ENCODE measurements at regions not wholly inside any gene's neighbourhood (a gene's known extent, or its start where the extent isn't known, plus 50 kb on each side); places are given as distances from the start of the nearest gene placed in this dataset.

GRCh38 chr5:145260670-145261069 is 574.5 kb downstream of the PRELID2 start:
- H3K79me2 ChIP-seq (ENCODE audit: control insufficient read depth, insufficient read depth, low read length), result no peaks in the 10 kb centered on the region
- H3K27me3 ChIP-seq (ENCODE audit: control insufficient read depth, extremely low read depth, insufficient read depth, low read length), result no peaks in the 10 kb centered on the region
- no peak for TF ChIP-seq CTCF (optimal IDR thresholded peaks at IDR 0.05 in 1 of 3, IDR thresholded peaks at IDR 0.05 in 1 of 3, conservative IDR thresholded peaks at IDR 0.05 in 1 of 3; ENCODE audit: extremely low read depth in 1 of 3, insufficient read depth in 2 of 3, low read length in 3 of 3)
- no peak for TF ChIP-seq EZH2 (IDR thresholded peaks at IDR 0.05; ENCODE audit: low read length)
- H3K27ac ChIP-seq (ENCODE audit: control insufficient read depth, insufficient read depth, low read length), result no peak overlapping the region
- dilution Hi-C loops (cut with MboI; ENCODE audit: extremely low pct_ligation_motif_present, low sequenced_read_pairs), result no loop called here
- H3K9me1 ChIP-seq (ENCODE audit: control insufficient read depth, extremely low read depth, insufficient read depth, low read length), result no peaks in the 10 kb centered on the region
- H3K36me3 ChIP-seq (ENCODE audit: control insufficient read depth in 2 of 2, extremely low read depth in 1 of 2, insufficient read depth in 2 of 2, low read length in 2 of 2), result no peaks in the 10 kb centered on the region
- no peak for DNase-seq (ENCODE audit: low read depth, low spot score)
- H3K9me3 ChIP-seq (ENCODE audit: control insufficient read depth, low read depth, low read length), result no peaks in the 10 kb centered on the region
- no peak overlapping the region for H3K9ac ChIP-seq (ENCODE audit: control insufficient read depth, extremely low read depth, insufficient read depth, low read length)
- H3K4me3 ChIP-seq (ENCODE audit: control insufficient read depth in 2 of 3, extremely low read depth in 1 of 3, insufficient read depth in 2 of 3, low read depth in 1 of 3, low read length in 3 of 3), result no peak overlapping the region
- H2AFZ ChIP-seq (ENCODE audit: control insufficient read depth, low read length), result no peak overlapping the region
- no peak overlapping the region for H3K4me2 ChIP-seq (ENCODE audit: control insufficient read depth, extremely low read depth, insufficient read depth, low read depth, low read length)
- FAIRE-seq, result no peak
- no peaks in the 10 kb centered on the region for H4K20me1 ChIP-seq (ENCODE audit: control insufficient read depth, extremely low read depth, insufficient read depth, low read length)
- no peaks in the 10 kb centered on the region for H3K4me1 ChIP-seq (ENCODE audit: control insufficient read depth, extremely low read depth, insufficient read depth, low read length)

GRCh38 chr5:145247745-145248040 is 587.4 kb downstream of the PRELID2 start:
- Histone ChIP-seq H3K79me2 (ENCODE audit: control insufficient read depth, insufficient read depth, low read length) (no peaks in the 10 kb centered on the region), H3K27me3 (ENCODE audit: control insufficient read depth, extremely low read depth, insufficient read depth, low read length) (no peaks in the 10 kb centered on the region), H3K9me1 (ENCODE audit: control insufficient read depth, extremely low read depth, insufficient read depth, low read length) (no peaks in the 10 kb centered on the region), H3K9me3 (ENCODE audit: control insufficient read depth, low read depth, low read length) (no peaks in the 10 kb centered on the region), H2AFZ (ENCODE audit: control insufficient read depth, low read length) (peak overlapping the region; percentile 21), H3K4me1 (ENCODE audit: control insufficient read depth, extremely low read depth, insufficient read depth, low read length) (peaks cover 35% of the 10 kb centered on the region), H3K4me3 (ENCODE audit: control insufficient read depth in 2 of 3, extremely low read depth in 1 of 3, insufficient read depth in 2 of 3, low read depth in 1 of 3, low read length in 3 of 3) (no peak overlapping the region), H3K4me2 (ENCODE audit: control insufficient read depth, extremely low read depth, insufficient read depth, low read depth, low read length) (peak overlapping the region; percentile 67), H3K27ac (ENCODE audit: control insufficient read depth, insufficient read depth, low read length) (no peak overlapping the region), H3K9ac (ENCODE audit: control insufficient read depth, extremely low read depth, insufficient read depth, low read length) (no peak overlapping the region), H3K36me3 (ENCODE audit: control insufficient read depth in 2 of 2, extremely low read depth in 1 of 2, insufficient read depth in 2 of 2, low read length in 2 of 2) (no peaks in the 10 kb centered on the region), H4K20me1 (ENCODE audit: control insufficient read depth, extremely low read depth, insufficient read depth, low read length) (no peaks in the 10 kb centered on the region)
- FAIRE-seq, result no peak
- TF ChIP-seq EZH2 (IDR thresholded peaks at IDR 0.05; ENCODE audit: low read length) (no peak), CTCF (optimal IDR thresholded peaks at IDR 0.05 in 1 of 3, IDR thresholded peaks at IDR 0.05 in 1 of 3, conservative IDR thresholded peaks at IDR 0.05 in 1 of 3; ENCODE audit: extremely low read depth in 1 of 3, insufficient read depth in 2 of 3, low read length in 3 of 3) (no peak)
- DNase-seq (ENCODE audit: low read depth, low spot score), result no peak
- dilution Hi-C loops (cut with MboI; ENCODE audit: extremely low pct_ligation_motif_present, low sequenced_read_pairs), result no loop called here

Measured in keratinocyte (primary cell).